MG63 (cell line): ENCODE measurements at regions not wholly inside any gene's neighbourhood (a gene's known extent, or its start where the extent isn't known, plus 50 kb on each side); places are given as distances from the start of the nearest gene placed in this dataset.

Experiments used
- DNase-seq: peaks from one replicate; pipeline ENCODE4 v3.0.0-alpha.2; 2020
- H3K27me3 ChIP-seq: fragments of 250-450 bp; sonication (Bioruptor Pico); 2 replicates; pipeline ENCODE4 v1.5.1; 2020; ENCODE audit warnings: mild to moderate bottlenecking, moderate library complexity
- H3K36me3 ChIP-seq: fragments of 250-450 bp; sonication (Bioruptor Pico); 2 replicates; pipeline ENCODE4 v1.5.1; 2020; ENCODE audit warnings: mild to moderate bottlenecking, moderate library complexity
- H3K4me3 ChIP-seq: fragments of 250-450 bp; sonication (Bioruptor Pico); 2 replicates; pipeline ENCODE4 v1.5.1; 2020; ENCODE audit warnings: mild to moderate bottlenecking, moderate library complexity
- H3K9me3 ChIP-seq: fragments of 250-450 bp; sonication (Bioruptor Pico); 2 replicates; pipeline ENCODE4 v1.5.1; 2020; ENCODE audit warnings: mild to moderate bottlenecking, moderate library complexity

GRCh38 chr6:164561656-164562055 is 747.7 kb downstream of the C6orf118 start:
- Histone ChIP-seq H3K4me3 (no peak overlapping the region), H3K27me3 (no peaks in the 10 kb centered on the region), H3K9me3 (no peaks in the 10 kb centered on the region), H3K36me3 (no peaks in the 10 kb centered on the region)
- no peak for DNase-seq

- Histone ChIP-seq H3K36me3 (no peaks in the 10 kb centered on the region), H3K9me3 (no peaks in the 10 kb centered on the region), H3K27me3 (no peaks in the 10 kb centered on the region), H3K4me3 (no peak overlapping the region)
- DNase-seq: no peak
These were observed 754.5 kb downstream of the C6orf118 start for GRCh38 chr6:164554700-164555476.

- no peak for DNase-seq
- Histone ChIP-seq H3K27me3 (no peaks in the 10 kb centered on the region), H3K9me3 (no peaks in the 10 kb centered on the region), H3K36me3 (no peaks in the 10 kb centered on the region), H3K4me3 (no peak overlapping the region)
These were observed 755.2 kb downstream of the C6orf118 start for GRCh38 chr6:164554226-164554625.

- no peaks in the 10 kb centered on the region for H3K27me3 ChIP-seq
- no peaks in the 10 kb centered on the region for H3K36me3 ChIP-seq
- H3K4me3 ChIP-seq: no peak overlapping the region
- H3K9me3 ChIP-seq: no peaks in the 10 kb centered on the region
- DNase-seq: no peak
These were observed 757.7 kb downstream of the C6orf118 start for GRCh38 chr6:164551706-164552105.

GRCh38 chr6:164547076-164547475 is 762.3 kb downstream of the C6orf118 start:
- H3K4me3 ChIP-seq: no peak overlapping the region
- H3K9me3 ChIP-seq: no peaks in the 10 kb centered on the region
- no peaks in the 10 kb centered on the region for H3K27me3 ChIP-seq
- no peaks in the 10 kb centered on the region for H3K36me3 ChIP-seq
- no peak for DNase-seq

GRCh38 chr6:164546263-164546662 is 763.1 kb downstream of the C6orf118 start:
- Histone ChIP-seq H3K9me3 (no peaks in the 10 kb centered on the region), H3K4me3 (no peak overlapping the region), H3K36me3 (no peaks in the 10 kb centered on the region), H3K27me3 (no peaks in the 10 kb centered on the region)
- no peak for DNase-seq

GRCh38 chr6:164534070-164534766 is 775.2 kb downstream of the C6orf118 start:
- DNase-seq: no peak
- H3K27me3 ChIP-seq: no peaks in the 10 kb centered on the region
- no peaks in the 10 kb centered on the region for H3K9me3 ChIP-seq
- H3K36me3 ChIP-seq: no peaks in the 10 kb centered on the region
- H3K4me3 ChIP-seq: no peak overlapping the region

- no peak for DNase-seq
- H3K36me3 ChIP-seq: no peaks in the 10 kb centered on the region
- H3K4me3 ChIP-seq: no peak overlapping the region
- no peaks in the 10 kb centered on the region for H3K9me3 ChIP-seq
- no peaks in the 10 kb centered on the region for H3K27me3 ChIP-seq
These were observed 776.4 kb downstream of the C6orf118 start for GRCh38 chr6:164533045-164533362.

GRCh38 chr6:164532198-164533044 is 777.0 kb downstream of the C6orf118 start:
- no peak for DNase-seq
- H3K4me3 ChIP-seq: no peak overlapping the region
- H3K9me3 ChIP-seq: no peaks in the 10 kb centered on the region
- no peaks in the 10 kb centered on the region for H3K27me3 ChIP-seq
- no peaks in the 10 kb centered on the region for H3K36me3 ChIP-seq

GRCh38 chr6:164531736-164532135 is 777.7 kb downstream of the C6orf118 start:
- no peak for DNase-seq
- no peaks in the 10 kb centered on the region for H3K36me3 ChIP-seq
- H3K27me3 ChIP-seq: no peaks in the 10 kb centered on the region
- no peak overlapping the region for H3K4me3 ChIP-seq
- no peaks in the 10 kb centered on the region for H3K9me3 ChIP-seq

- H3K27me3 ChIP-seq: no peaks in the 10 kb centered on the region
- H3K36me3 ChIP-seq: no peaks in the 10 kb centered on the region
- no peaks in the 10 kb centered on the region for H3K9me3 ChIP-seq
- DNase-seq: no peak
- H3K4me3 ChIP-seq: no peak overlapping the region
These were observed 780.9 kb downstream of the C6orf118 start for GRCh38 chr6:164528539-164528938.

- no peak for DNase-seq
- Histone ChIP-seq H3K36me3 (no peaks in the 10 kb centered on the region), H3K27me3 (no peaks in the 10 kb centered on the region), H3K4me3 (no peak overlapping the region), H3K9me3 (no peaks in the 10 kb centered on the region)
These were observed 786.2 kb downstream of the C6orf118 start for GRCh38 chr6:164523087-164523654.

GRCh38 chr6:164520916-164521315 is 788.5 kb downstream of the C6orf118 start:
- no peaks in the 10 kb centered on the region for H3K36me3 ChIP-seq
- no peak for DNase-seq

GRCh38 chr6:164507206-164507940 is 802.0 kb downstream of the C6orf118 start:
- Histone ChIP-seq H3K27me3 (no peaks in the 10 kb centered on the region), H3K4me3 (no peak overlapping the region), H3K36me3 (no peaks in the 10 kb centered on the region), H3K9me3 (no peaks in the 10 kb centered on the region)
- DNase-seq: peak; percentile 11

More at GRCh38 chr6:164520916-164521315, 788.5 kb downstream of the C6orf118 start:
- H3K9me3 ChIP-seq: no peaks in the 10 kb centered on the region
- no peak overlapping the region for H3K4me3 ChIP-seq
- no peaks in the 10 kb centered on the region for H3K27me3 ChIP-seq

- Histone ChIP-seq H3K4me3 (no peak overlapping the region), H3K27me3 (no peaks in the 10 kb centered on the region), H3K9me3 (no peaks in the 10 kb centered on the region), H3K36me3 (no peaks in the 10 kb centered on the region)
- no peak for DNase-seq
These were observed 804.0 kb downstream of the C6orf118 start for GRCh38 chr6:164505425-164505824.

- no peaks in the 10 kb centered on the region for H3K36me3 ChIP-seq
- no peak for DNase-seq
- no peak overlapping the region for H3K4me3 ChIP-seq
- no peaks in the 10 kb centered on the region for H3K9me3 ChIP-seq
- H3K27me3 ChIP-seq: no peaks in the 10 kb centered on the region
These were observed 806.6 kb downstream of the C6orf118 start for GRCh38 chr6:164502833-164503232.
